GM21576 (cell line): ENCODE measurements at regions not wholly inside any gene's neighbourhood (a gene's known extent, or its start where the extent isn't known, plus 50 kb on each side); places are given as distances from the start of the nearest gene placed in this dataset.
"Not testable (repeated sequence)": the region's sequence is repeated elsewhere in the genome, so short reads cannot be mapped to it uniquely, and the experiment has no call there.

Experiments used
- ATAC-seq: cut with Tn5 transposase; IDR thresholded peaks from one replicate; pipeline ENCODE4 v1.9.1; 2021; ENCODE audit warnings: mild to moderate bottlenecking, moderate library complexity; ENCODE audit not compliant: unreplicated experiment

GRCh38 chr7:84941936-84942335 lies 244.9 kb downstream of the SEMA3D start:
- ATAC-seq: no peak

- no peak for ATAC-seq
Observed at GRCh38 chr7:84941291-84941690, 245.6 kb downstream of the SEMA3D start.

GRCh38 chr7:84939888-84940287 lies 247.0 kb downstream of the SEMA3D start:
- ATAC-seq: no peak

- no peak for ATAC-seq
Observed at GRCh38 chr7:84939442-84939841, 247.4 kb downstream of the SEMA3D start.

- ATAC-seq: no peak
Observed at GRCh38 chr7:84924353-84924752, 262.5 kb downstream of the SEMA3D start.

GRCh38 chr7:84923348-84923747 lies 263.5 kb downstream of the SEMA3D start:
- no peak for ATAC-seq

- no peak for ATAC-seq
Observed at GRCh38 chr7:84921154-84921553, 265.7 kb downstream of the SEMA3D start.

GRCh38 chr7:84916973-84917372 lies 269.9 kb downstream of the SEMA3D start:
- ATAC-seq: not testable (repeated sequence)

- ATAC-seq: no peak
Observed at GRCh38 chr7:84916161-84916560, 270.7 kb downstream of the SEMA3D start.

GRCh38 chr7:84914598-84914997 lies 272.3 kb downstream of the SEMA3D start:
- no peak for ATAC-seq

- ATAC-seq: no peak
Observed at GRCh38 chr7:84913731-84914130, 273.1 kb downstream of the SEMA3D start.

- no peak for ATAC-seq
Observed at GRCh38 chr7:84912993-84913635, 273.7 kb downstream of the SEMA3D start.

- ATAC-seq: no peak
Observed at GRCh38 chr7:84912537-84912936, 274.3 kb downstream of the SEMA3D start.

GRCh38 chr7:84912018-84912417 lies 274.8 kb downstream of the SEMA3D start:
- ATAC-seq: no peak

- ATAC-seq: no peak
Observed at GRCh38 chr7:84911077-84911476, 275.8 kb downstream of the SEMA3D start.

GRCh38 chr7:84910322-84910721 lies 276.5 kb downstream of the SEMA3D start:
- not testable (repeated sequence) for ATAC-seq

GRCh38 chr7:84908196-84908793 lies 278.6 kb downstream of the SEMA3D start:
- ATAC-seq: no peak

- ATAC-seq: no peak
Observed at GRCh38 chr7:84906889-84907288, 280.0 kb downstream of the SEMA3D start.

GRCh38 chr7:84904561-84904960 lies 282.3 kb downstream of the SEMA3D start:
- ATAC-seq: no peak

GRCh38 chr7:84901366-84901765 lies 285.5 kb downstream of the SEMA3D start:
- ATAC-seq: no peak

- ATAC-seq: no peak
Observed at GRCh38 chr7:84900215-84900614, 286.6 kb downstream of the SEMA3D start.

- no peak for ATAC-seq
Observed at GRCh38 chr7:84895563-84895962, 291.3 kb downstream of the SEMA3D start.

- not testable (repeated sequence) for ATAC-seq
Observed at GRCh38 chr7:84883570-84883969, 303.3 kb downstream of the SEMA3D start.
